ENCODE measurements at regions not wholly inside any gene's neighbourhood (a gene's known extent, or its start where the extent isn't known, plus 50 kb on each side); places are given as distances from the start of the nearest gene placed in this dataset.

DNA sequence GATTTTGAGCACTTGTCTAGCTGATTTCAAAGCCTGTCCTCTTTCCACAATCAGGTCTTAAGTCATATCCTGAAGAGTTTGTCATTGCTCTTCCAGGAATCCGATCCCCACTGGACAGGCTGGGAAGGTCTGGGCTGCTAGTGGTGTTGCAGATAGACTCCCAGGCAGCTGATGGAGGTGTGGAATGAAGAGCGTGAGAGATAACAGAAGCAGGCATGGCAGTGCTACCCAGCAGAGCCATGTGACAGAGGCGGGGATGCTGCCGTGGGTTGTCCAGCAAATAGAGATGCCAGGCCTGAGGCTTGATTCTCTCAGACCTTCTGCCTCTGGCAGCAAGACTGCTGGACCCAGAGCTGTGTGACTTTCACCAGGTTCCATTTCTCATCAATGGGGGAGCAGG is 116.5 kb upstream of the EEPD1 start:
- DNase-seq (ENCODE audit: low read depth, low spot score) (no peak), ATAC-seq (peak; percentile 55)
- H3K9me3 ChIP-seq (ENCODE audit: control insufficient read depth, insufficient read depth, low read depth, low read length), result no peaks in the 10 kb centered on the region
- in situ Hi-C loops (cut with HindIII; ENCODE audit: low pct_unique_long_range_greater_than_20kb, low sequenced_read_pairs) (no loop called here), intact Hi-C loops (cut with micrococcal nuclease; ENCODE audit: unreplicated experiment) (no loop called here)
- ChIA-PET POLR2A (no interaction called here), CTCF (no interaction called here)
- no peaks in the 10 kb centered on the region for H3K27me3 ChIP-seq (ENCODE audit: control insufficient read depth, insufficient read depth, low read length)
- H3K27ac ChIP-seq (ENCODE audit: low read length), result peak overlapping the region; percentile 84
- no TSS peak for BruUV-seq (replicated peaks)
- TF ChIP-seq POLR2AphosphoS5 (IDR thresholded peaks at IDR 0.05; ENCODE audit: low read depth, low read length) (no peak), CTCF (IDR thresholded peaks at IDR 0.05) (no peak), SIN3A (IDR thresholded peaks at IDR 0.05; ENCODE audit: borderline replicate concordance, insufficient read depth, low read depth, low read length) (no peak)
- TF ChIP-seq, protein P1, sequence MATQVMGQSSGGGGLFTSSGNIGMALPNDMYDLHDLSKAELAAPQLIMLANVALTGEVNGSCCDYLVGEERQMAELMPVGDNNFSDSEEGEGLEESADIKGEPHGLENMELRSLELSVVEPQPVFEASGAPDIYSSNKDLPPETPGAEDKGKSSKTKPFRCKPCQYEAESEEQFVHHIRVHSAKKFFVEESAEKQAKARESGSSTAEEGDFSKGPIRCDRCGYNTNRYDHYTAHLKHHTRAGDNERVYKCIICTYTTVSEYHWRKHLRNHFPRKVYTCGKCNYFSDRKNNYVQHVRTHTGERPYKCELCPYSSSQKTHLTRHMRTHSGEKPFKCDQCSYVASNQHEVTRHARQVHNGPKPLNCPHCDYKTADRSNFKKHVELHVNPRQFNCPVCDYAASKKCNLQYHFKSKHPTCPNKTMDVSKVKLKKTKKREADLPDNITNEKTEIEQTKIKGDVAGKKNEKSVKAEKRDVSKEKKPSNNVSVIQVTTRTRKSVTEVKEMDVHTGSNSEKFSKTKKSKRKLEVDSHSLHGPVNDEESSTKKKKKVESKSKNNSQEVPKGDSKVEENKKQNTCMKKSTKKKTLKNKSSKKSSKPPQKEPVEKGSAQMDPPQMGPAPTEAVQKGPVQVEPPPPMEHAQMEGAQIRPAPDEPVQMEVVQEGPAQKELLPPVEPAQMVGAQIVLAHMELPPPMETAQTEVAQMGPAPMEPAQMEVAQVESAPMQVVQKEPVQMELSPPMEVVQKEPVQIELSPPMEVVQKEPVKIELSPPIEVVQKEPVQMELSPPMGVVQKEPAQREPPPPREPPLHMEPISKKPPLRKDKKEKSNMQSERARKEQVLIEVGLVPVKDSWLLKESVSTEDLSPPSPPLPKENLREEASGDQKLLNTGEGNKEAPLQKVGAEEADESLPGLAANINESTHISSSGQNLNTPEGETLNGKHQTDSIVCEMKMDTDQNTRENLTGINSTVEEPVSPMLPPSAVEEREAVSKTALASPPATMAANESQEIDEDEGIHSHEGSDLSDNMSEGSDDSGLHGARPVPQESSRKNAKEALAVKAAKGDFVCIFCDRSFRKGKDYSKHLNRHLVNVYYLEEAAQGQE (IDR thresholded peaks at IDR 0.05; ENCODE audit: insufficient read depth in 1 of 2, low read depth in 2 of 2, low read length in 1 of 2), result no peak
- no peaks in the 10 kb centered on the region for H3K36me3 ChIP-seq (ENCODE audit: control insufficient read depth, insufficient read depth, low read length)
- peaks cover 53% of the 10 kb centered on the region for H3K4me1 ChIP-seq (ENCODE audit: control insufficient read depth, insufficient read depth, low read length)
- peak overlapping the region in 1 of 2 experiments; percentile 21; a peak in 1 of 4 replicates for H3K4me3 ChIP-seq (ENCODE audit: low read depth in 2 of 2, low read length in 2 of 2)

GRCh38 chr7:36037121-36037662 is 115.9 kb upstream of the EEPD1 start:
- TF ChIP-seq POLR2AphosphoS5 (IDR thresholded peaks at IDR 0.05; ENCODE audit: low read depth, low read length), result peak; percentile 83; the same call in 1 of the 2 replicates
- 0 out of 2 replicates have a peak, but pooled peaks have one; percentile 34 for TF ChIP-seq SIN3A (IDR thresholded peaks at IDR 0.05; ENCODE audit: borderline replicate concordance, insufficient read depth, low read depth, low read length)
- TF ChIP-seq CTCF (IDR thresholded peaks at IDR 0.05), result no peak
- TF ChIP-seq, protein P1 (IDR thresholded peaks at IDR 0.05; ENCODE audit: insufficient read depth in 1 of 2, low read depth in 2 of 2, low read length in 1 of 2), result 0 out of 4 replicates have a peak, but pooled peaks of 1 of the 2 experiments have one; percentile 19
- peak; percentile 68 for TF ChIP-seq TCF7L2 (IDR thresholded peaks at IDR 0.05; ENCODE audit: low read depth, low read length)
- peak; percentile 72 for ATAC-seq
- H3K4me3 ChIP-seq (ENCODE audit: low read depth in 2 of 2, low read length in 2 of 2), result peak overlapping the region in 1 of 2 experiments; percentile 21; a peak in 2 of 4 replicates
- H3K27ac ChIP-seq (ENCODE audit: low read length), result peak overlapping the region; percentile 84
- H3K27me3 ChIP-seq (ENCODE audit: control insufficient read depth, insufficient read depth, low read length), result no peaks in the 10 kb centered on the region
- H3K9me3 ChIP-seq (ENCODE audit: control insufficient read depth, insufficient read depth, low read depth, low read length), result no peaks in the 10 kb centered on the region
- no peak for DNase-seq (ENCODE audit: low read depth, low spot score)
- intact Hi-C loops (cut with micrococcal nuclease; ENCODE audit: unreplicated experiment) (no loop called here), in situ Hi-C loops (cut with HindIII; ENCODE audit: low pct_unique_long_range_greater_than_20kb, low sequenced_read_pairs) (no loop called here)
- BruUV-seq (replicated peaks), result no TSS peak
- CTCF ChIA-PET, result no interaction called here
- no peaks in the 10 kb centered on the region for H3K36me3 ChIP-seq (ENCODE audit: control insufficient read depth, insufficient read depth, low read length)
- H3K4me1 ChIP-seq (ENCODE audit: control insufficient read depth, insufficient read depth, low read length), result peaks cover 48% of the 10 kb centered on the region
- POLR2A ChIA-PET, result no interaction called here
